ENCODE measurements at regions not wholly inside any gene's neighbourhood (a gene's known extent, or its start where the extent isn't known, plus 50 kb on each side); places are given as distances from the start of the nearest gene placed in this dataset.
"Not testable (repeated sequence)": the region's sequence is repeated elsewhere in the genome, so short reads cannot be mapped to it uniquely, and the experiment has no call there.

DNA sequence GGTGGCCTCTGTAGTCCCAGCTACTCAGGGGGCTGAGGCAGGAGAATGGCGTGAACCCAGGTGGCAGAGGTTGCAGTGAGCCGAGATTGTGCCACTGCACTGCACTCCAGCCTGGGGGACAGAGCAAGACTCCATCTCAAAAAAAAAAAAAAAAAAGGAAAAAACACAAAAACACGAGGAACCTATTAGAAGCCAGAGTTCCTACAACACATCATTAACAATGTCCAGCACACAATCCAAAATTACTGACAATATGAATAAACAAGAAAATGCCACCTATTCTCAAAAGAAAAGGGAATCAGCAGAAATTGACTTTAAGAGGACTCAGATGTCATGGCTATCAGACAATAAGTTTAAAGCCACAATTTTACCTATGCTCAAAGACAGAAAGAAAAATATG is 57.3 kb upstream of the HS3ST3A1 start:
- not testable (repeated sequence) for DNase-seq (ENCODE audit: low read depth)

DNA sequence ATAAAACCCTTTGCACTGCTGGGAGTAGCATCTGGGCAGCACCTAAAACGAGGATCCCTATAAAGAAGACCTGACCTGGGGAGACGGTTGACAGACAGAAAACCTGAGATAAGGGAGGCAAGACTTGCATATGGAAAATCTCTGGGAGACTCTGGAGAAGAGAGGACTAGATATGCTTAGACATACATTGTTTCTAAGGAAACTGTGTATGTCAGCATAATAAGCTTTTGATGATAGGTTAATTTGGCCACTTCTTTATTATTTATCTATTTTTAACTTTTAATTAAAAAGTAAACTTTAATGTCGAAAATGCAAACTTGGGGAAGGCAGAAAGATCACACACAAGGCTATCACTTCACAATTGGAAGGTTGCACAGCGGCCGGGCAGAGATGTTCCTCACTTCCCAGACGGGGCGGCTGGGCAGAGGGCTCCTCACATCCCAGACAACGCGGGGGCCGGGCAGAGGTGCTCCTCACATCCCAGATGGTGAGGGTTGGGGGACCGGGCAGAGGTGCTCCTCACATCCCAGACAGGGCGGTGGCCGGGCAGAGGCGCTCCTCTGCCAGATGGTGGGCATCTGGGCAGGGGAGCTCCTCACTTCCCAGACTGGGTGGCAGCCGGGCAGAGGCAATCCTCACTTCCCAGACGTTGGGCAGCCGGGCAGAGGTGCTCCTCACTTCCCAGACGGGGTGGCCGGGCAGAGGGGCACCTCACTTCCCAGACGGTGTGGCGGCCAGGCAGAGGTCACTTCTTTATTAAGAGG is 64.3 kb upstream of the HS3ST3A1 start:
- no peak for DNase-seq (ENCODE audit: low read depth)

DNA sequence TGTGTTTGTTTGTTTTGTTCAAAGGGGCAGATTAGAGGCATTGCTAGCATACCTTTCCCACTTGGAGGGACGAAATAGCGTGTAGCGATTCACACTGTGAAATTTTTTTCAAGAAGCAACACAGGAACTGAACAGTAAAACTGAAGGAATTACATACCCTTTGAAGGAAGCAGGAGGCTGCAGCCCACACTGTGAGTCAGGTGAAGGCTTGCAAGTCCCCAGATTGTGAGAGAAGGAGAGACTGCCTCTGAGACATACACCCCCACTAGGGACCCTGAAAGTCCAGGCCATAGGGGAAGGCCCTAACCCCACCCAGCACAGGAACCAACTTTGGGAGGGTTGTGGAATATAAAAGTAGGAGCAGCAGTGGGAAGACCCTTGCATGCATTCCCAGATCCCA is 69.6 kb upstream of the HS3ST3A1 start:
- no peak for DNase-seq (ENCODE audit: low read depth)

DNA sequence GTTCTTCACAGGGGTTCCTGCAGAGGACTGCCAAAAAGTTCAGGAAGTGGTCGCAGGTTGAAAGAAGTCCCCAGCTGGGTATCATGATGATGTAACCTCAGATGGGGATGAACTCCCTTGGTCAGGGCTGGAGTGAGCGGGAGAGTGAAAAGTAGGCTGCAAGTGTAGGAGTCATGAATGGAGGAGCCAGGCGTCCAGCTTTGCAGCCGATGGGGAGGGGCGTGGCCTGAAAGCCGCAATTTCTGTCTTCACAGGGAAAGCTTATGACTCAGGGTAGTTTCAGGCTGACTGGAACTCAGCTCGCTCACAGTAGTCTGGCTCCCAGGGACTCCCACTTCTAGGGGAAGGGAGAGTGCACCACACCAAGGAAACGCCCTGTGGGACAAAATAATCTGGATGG is 70.0 kb upstream of the HS3ST3A1 start:
- DNase-seq (ENCODE audit: low read depth), result no peak

DNA sequence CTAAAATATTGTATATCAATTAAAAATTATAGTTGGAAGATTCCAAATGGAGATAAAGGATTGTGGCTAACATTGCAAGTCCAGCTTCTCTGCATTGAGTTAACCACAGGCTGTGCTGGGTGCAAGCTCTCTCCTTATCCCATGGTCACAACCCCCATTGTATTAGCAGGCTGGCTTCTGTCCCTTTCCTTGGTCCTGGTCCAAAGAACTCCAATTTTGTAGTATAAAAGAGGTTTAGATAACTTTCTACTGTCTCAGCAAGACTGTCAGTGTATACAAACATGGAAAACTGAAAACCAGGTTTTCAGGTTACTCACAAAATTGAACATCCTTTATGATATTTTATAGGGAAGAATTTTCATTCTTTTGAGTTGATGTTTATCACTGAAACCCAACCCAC is 76.6 kb upstream of the HS3ST3A1 start:
- DNase-seq (ENCODE audit: low read depth), result no peak

DNA sequence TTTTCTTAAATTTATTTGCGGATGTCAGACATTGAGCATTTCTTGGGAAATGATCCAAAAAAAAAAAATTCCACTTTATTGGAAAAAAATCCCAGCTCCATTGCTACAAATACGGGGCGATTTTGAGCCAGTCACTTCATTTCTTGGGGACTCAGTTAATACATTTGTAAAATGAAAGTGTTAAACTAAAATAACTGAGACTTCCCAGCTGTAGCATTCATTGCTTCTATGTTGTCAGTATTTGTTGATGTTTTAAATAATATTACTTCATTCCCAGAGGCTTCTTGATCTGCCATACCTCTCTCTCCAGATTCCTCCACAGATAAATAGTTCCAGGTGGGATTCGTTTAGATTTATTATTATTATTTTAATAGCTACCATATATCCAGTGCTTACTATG is 77.1 kb upstream of the HS3ST3A1 start:
- DNase-seq (ENCODE audit: low read depth), result no peak

DNA sequence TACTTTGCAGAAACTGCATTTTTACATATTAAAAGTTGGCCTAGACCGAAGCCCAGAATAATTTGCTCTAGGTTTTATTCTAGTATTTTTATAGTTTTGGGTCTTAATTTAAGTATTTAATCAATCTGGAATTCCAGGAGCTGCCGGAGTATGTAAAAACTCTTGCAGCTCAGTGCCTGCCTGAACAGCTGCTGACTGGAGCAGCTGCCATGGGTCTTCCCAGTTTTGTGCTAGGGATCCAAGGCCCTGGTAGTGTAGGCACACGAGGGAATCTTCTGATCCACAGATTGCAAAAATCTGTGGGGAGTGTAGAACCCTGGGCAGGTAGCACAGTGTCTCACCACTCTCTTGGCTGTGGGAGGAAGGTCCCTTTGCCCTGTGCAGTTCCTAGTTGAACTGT is 87.0 kb upstream of the HS3ST3A1 start:
- DNase-seq (ENCODE audit: low read depth), result no peak

DNA sequence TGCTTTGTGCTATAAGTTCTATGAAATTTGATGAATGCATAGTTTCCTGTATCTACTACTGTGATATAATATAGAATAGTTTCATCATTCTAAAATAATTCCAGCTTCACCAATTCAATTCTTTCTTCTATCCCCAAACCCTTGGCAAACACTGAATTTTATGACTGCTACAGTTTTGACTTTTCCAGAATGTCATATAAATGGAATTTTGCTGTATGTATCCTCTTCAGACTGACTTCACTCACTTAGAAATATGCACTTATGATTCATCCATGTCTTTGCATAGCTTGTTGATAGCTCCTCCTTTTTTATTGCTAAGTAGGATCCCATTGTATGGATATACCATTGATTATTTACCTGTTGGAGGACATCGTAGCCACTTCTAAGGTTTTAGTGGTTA is 89.1 kb upstream of the HS3ST3A1 start:
- no peak for DNase-seq (ENCODE audit: low read depth)

DNA sequence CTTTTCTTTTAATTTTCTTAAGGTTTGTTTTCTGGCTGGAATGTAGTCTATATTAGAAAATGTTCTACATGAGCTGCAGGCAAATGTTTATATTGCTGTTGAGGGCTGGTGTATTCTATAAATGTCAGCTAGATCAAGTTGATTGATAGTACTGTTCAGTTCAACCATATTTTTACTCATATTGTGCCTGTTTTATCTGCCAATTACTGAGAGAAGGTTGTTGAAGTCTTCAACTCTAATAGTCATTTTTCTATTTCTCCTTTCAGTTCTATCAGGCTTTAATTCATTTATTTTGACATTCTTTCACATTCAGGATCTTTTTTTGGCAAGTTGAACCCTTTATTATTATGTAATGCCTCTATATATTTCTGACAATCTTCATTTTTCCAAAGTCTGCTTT is 93.2 kb upstream of the HS3ST3A1 start:
- no peak for DNase-seq (ENCODE audit: low read depth)

DNA sequence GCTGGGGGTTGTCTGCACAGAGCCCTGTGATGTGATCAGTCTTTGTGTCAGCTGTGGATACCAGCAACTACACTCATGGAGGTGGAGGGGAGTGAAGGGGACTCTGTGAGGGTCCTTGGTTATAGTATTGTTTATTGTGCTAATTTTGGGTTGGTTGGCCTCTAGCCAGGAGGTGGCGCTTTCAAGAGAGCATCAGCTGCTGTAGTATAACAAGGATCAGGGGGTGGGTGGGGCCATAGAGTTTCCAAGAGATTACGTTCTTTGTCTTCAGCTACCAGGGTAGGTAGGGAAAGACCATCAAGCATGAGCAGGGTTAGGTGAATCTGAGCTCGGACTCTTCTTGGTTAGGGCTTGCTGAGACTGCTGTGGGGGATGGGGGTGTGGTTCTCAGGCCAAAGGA is 97.1 kb upstream of the HS3ST3A1 start:
- no peak for DNase-seq (ENCODE audit: low read depth)

DNA sequence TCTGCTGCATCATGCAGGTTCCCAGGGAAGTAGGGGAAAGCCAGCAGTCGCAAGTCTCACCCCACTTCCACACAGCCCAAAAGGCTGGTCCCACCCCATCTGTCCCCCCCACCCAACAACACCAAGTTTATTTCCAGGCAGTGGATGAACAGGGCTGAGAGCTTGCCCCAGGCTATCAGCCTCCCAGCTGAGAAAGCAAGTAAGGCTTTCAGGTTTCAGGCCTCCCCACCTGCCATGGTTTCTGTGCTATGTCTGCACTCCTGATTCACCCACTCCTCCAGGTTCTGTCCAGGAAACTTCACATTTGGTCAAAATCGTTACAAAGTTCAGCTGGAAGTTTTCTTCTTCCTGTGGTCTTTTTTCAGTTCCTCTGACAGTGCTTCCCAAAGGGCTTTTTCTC is 97.5 kb upstream of the HS3ST3A1 start:
- no peak for DNase-seq (ENCODE audit: low read depth)

DNA sequence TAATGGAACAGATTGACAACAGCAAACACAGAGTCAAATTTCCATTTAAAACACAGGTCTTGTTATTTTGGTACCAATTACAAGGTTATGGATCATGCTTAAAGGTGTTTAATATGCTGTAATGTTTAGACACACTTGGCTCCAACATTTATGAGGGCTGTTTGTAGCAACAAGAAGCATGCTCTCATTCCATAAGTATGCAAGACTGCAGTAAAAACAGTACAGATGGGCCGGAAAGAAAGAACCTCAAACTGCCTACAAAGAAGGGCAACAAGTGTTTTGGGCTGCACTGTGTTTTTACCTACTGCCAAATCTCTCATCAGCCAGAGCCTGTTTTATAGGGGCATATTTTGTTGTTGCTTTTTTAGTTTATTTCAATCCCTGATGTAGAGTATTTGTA is 100.5 kb upstream of the HS3ST3A1 start:
- DNase-seq (ENCODE audit: low read depth), result no peak

DNA sequence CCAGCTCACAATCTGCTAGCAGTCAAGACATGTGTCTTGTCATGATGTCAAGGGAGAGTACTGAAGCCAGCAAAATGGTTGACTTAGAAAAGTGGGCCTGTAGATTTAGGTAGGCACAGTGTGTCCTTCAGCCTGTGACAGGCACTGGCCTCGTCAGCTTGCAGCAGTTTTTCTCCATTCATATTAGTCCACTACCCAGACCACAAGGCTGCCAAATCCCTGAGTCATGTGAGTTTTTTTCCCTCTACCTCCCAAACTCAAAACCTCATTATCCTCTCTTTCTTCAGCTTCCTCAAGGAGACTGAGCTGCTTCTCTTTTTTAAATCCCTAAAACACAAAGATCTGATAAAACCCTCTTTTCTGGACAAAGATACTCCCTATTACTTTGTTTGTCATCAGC is 102.6 kb upstream of the HS3ST3A1 start:
- no peak for DNase-seq (ENCODE audit: low read depth)

DNA sequence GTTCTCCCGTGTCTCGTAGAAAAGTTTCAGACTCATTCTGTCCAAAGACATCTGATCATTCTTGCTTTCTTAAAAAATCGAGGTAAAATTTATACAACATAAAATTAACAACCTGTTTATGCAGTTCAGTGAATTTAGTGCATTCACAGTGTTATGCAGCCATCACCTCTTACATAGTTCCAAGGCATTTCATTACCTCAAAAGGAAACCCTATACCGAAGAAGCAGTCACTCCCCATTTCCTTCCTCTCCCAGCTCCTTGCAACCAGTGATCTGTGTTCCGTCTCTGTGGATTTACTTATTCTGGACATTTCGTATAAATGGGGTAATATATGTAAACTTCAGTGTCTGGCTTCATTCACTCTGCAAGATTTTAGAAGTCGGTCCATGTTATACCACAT is 103.5 kb upstream of the HS3ST3A1 start:
- no peak for DNase-seq (ENCODE audit: low read depth)

DNA sequence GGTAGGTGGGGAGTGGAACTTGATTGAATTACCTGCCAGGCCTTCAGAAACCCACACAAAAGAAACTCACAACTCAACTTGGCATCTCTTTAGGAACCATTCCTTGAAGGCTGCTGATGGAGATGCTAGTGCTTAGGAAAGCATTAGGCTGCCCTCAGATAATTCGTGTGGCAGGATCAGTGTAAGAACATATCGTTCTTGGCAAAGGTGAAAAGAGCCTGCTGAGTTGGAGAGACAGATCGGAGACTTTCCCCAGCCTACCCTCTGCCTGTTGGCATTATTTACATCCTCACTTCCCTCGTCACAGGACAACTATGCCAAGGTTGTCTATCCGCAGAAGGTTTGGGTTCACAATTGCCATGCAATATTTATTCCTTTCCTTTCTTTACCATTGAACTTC is 120.0 kb upstream of the HS3ST3A1 start:
- DNase-seq (ENCODE audit: low read depth), result no peak

DNA sequence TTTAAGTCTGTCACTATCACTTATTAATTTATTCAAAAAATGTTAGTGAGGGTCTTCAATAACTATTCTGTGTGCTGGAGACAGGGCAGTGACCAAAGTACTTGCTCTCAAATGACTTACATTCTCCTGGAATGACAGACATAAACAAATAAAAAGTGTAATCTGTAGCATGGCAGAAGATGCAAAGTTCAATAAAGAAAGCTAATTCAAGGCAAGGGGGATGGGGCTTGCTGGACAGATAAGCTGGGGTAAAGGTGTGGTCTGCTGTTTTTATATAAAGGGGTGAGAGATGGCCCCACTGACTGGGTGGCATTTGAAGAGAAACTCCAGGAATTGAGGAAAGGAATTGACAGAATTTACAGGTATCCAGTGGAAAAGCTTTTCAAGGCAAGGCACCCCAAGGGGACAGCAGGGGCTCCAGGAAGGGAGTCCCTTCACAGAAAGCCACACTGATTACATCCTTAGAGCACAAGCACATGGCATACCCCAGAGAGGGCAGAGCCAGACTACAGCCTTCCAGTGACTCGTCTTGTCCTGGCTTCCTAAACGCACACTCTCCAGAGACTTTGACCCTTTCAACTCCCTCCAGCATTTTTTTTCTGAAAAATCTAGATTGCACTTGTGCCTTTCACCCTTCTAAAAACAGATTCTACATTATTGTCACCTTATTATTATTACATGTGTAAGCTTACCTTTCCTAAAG is 123.7 kb upstream of the HS3ST3A1 start:
- no peak for DNase-seq (ENCODE audit: low read depth)

DNA sequence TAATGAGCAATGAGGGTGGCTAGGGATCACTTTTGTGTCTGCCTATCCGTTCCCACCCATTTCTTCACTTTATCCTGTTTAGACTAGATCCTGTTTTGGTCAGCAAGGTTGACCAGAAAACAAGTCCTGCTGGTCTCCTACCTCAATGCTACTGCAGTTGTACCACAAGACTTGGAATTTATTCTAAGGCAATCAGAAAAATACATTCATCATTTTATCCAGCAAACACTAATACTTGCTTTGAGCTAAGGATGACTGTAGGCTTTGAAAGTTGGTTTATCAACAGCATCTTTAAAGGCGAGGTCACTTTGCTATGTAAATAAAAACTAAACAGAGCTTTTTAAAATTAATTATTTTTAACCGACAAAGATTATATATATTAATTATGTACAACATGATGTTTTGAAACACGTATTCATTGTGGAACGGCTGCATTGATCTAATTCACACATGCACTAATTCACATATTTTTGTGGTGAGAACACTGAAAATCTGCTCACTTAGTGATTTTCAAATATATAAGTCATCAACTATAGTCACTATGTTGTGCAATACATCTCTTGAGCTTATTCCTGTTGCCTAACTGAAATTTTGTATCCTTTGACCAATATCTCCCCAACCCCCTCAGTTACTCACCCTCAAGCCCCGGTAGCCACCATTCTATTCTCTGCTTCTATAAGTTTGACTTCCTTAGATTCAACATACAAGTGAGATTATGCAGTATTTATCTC is 125.9 kb upstream of the HS3ST3A1 start:
- DNase-seq (ENCODE audit: low read depth), result no peak

DNA sequence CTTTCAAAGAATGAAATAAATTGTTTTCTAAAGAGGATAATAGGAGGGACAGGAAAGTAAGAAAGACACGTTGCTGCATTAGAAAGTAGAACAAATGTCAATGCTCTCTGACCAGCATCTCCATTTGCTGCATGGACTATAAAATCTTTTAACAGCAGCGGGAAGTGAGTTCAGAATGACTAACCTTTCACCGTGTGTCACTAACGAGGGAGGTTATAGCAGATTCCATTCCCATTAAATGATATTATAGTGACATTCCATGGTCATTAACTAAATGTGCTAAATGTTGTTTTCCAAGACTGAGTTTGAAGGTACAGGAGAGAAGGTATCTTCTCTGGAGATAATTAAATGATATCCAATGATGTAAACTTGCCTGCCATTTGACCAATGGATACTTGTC is 127.1 kb upstream of the HS3ST3A1 start:
- DNase-seq (ENCODE audit: low read depth), result no peak

DNA sequence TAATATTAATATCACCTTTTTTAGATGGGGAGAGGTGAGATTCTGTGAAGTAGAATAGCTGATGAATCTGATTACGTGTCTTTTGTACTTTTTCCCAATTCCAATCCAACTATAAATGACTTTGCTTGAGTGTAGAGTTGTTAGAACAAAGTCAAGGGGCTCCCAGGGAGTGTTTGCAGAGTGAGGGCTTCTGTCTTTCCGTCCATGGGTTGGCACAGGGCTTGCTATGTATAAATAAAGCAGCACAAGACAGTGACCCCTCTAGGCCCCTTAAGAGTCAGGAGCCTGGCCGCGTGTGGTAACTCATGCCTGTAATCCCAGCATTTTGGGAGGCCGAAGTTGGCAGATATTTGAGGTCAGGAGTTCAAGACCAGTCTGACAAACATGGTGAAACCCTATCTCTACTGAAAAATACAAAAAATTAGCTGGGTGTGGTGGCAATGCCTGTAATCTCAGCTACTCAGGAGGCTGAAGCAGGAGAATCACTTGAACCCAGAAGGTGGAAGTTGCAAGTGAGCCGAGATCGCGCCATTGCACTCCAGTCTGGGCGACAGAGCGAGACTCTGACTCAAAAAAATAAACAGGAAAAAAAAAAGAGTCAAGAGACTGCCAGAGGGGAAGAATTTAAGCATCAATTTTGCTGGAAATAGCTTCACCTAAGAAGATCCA is 127.9 kb upstream of the HS3ST3A1 start:
- no peak for DNase-seq (ENCODE audit: low read depth)

DNA sequence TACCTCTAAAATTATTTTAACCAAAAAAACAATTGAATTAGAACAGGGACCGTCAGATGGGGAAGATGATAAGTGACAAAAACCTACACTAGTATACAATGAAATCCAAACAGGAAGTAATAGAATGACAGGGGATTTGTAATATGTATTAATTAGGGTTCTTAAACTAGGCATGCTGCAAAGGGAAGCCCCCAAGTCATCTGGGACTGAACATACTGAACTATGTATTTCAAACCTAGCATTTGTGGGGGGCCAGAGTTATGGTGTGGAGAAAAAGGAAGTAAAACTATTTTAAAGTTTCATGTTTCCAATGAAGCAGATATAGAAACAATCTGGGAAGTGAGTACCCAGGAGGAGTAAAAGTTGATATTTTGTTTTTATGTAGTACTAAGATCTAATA is 133.2 kb upstream of the HS3ST3A1 start:
- DNase-seq (ENCODE audit: low read depth), result no peak

DNA sequence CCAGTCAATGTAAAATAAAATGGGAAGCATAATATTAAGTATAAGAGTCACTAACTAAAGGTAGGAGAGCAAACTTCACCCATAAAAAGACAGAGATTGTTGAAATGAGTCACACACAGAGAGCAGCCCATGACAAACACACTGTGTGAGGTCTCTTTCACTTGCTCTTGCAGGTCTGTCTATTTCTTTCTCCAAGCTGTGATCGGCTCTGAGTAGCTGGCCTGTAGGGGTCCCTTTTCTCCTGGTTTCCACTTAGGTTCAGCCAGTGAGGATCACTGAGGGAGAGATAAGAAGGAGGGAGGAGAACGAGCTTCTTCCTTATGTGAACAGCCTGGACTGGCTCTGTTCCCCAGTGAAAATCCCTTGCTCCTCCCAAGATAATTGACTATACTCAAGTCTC is 133.7 kb upstream of the HS3ST3A1 start:
- no peak for DNase-seq (ENCODE audit: low read depth)

DNA sequence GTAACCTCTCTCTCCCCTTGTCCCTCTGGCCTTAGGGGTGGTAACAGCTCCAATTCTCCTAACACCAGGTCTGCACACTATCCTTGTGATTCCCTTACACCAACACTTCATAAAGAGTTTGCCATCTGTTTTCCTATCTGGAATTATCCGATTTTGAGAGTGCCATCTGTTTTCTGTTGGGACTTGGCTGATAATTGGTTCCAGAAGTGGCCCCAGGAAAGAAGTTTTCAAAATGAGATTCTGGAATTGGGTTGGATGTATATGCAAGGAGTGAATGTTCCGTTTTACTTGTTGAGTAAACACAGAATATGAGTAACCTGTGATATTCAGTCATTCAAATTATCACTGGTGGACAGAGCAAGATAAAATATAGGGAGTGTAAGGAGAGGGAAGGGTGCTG is 134.1 kb upstream of the HS3ST3A1 start:
- DNase-seq (ENCODE audit: low read depth), result no peak

DNA sequence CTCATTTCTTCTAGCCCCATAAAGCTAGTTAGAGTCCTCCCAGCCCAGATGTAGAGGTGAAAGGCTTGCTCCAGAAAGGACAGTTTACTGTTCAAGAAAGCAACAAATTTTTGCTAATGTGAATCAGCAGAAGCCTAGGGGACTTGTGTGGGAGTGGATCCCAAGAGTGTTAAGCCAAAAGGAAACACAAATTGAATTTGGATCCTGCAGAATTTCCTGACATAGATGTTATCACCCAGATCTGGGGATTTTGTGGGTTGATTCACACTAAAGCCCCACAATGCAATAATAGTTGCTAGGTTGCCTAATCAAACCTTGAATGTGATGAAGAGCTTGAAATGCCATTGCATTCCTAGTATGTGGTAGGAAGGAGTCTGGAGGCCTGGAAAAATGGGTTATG is 135.2 kb upstream of the HS3ST3A1 start:
- DNase-seq (ENCODE audit: low read depth), result no peak

All from HS-27A (cell line).